ENCODE measurements at regions not wholly inside any gene's neighbourhood (a gene's known extent, or its start where the extent isn't known, plus 50 kb on each side); places are given as distances from the start of the nearest gene placed in this dataset.

- H3K36me3 ChIP-seq, result no peaks in the 10 kb centered on the region
- 27 to 42% methylated on average over 4 to 7 of the region's 8 CpGs for WGBS, 2 donors
- peaks cover 7 to 53% (median 33%) of the 10 kb centered on the region in 3 donors for H3K4me1 ChIP-seq
- H3K27me3 ChIP-seq, result no peaks in the 10 kb centered on the region
- H3K27ac ChIP-seq, result peak overlapping the region in 2 of 4 donors; percentile 73 to 82
- no peak for DNase-seq
- H3K9me3 ChIP-seq, result no peaks in the 10 kb centered on the region
- intact Hi-C loops (cut with DNase I), result loop anchor here (2.0 kb wide), 1 partner anchor 181 kb away; no protein-coding TSS in a partner anchor
- H3K4me3 ChIP-seq, result no peak overlapping the region
- TF ChIP-seq POLR2A (IDR thresholded peaks at IDR 0.05), result no peak
- TF ChIP-seq CTCF (IDR thresholded peaks at IDR 0.05), result peak in 5 of 6 experiments; percentile 64 to 79 (median 66)
Measured at GRCh38 chr3:8441969-8442559, 59.6 kb upstream of the LMCD1 start.

- no peak for DNase-seq
- H3K4me1 ChIP-seq, result peaks cover 7 to 47% (median 33%) of the 10 kb centered on the region in 3 donors
- TF ChIP-seq CTCF (IDR thresholded peaks at IDR 0.05), result no peak
- no peak overlapping the region for H3K4me3 ChIP-seq
- no peaks in the 10 kb centered on the region for H3K36me3 ChIP-seq
- H3K27me3 ChIP-seq, result no peaks in the 10 kb centered on the region
- H3K27ac ChIP-seq, result peak overlapping the region in 3 of 4 donors; percentile 73 to 82 (median 80)
- intact Hi-C loops (cut with DNase I), result loop anchor here (2.0 kb wide), 1 partner anchor 180 kb away; no protein-coding TSS in a partner anchor
- WGBS, 2 donors, result 62 to 74% methylated on average over 4 of the region's 4 CpGs
- no peaks in the 10 kb centered on the region for H3K9me3 ChIP-seq
Measured at GRCh38 chr3:8442993-8443650, 58.5 kb upstream of the LMCD1 start.

DNA sequence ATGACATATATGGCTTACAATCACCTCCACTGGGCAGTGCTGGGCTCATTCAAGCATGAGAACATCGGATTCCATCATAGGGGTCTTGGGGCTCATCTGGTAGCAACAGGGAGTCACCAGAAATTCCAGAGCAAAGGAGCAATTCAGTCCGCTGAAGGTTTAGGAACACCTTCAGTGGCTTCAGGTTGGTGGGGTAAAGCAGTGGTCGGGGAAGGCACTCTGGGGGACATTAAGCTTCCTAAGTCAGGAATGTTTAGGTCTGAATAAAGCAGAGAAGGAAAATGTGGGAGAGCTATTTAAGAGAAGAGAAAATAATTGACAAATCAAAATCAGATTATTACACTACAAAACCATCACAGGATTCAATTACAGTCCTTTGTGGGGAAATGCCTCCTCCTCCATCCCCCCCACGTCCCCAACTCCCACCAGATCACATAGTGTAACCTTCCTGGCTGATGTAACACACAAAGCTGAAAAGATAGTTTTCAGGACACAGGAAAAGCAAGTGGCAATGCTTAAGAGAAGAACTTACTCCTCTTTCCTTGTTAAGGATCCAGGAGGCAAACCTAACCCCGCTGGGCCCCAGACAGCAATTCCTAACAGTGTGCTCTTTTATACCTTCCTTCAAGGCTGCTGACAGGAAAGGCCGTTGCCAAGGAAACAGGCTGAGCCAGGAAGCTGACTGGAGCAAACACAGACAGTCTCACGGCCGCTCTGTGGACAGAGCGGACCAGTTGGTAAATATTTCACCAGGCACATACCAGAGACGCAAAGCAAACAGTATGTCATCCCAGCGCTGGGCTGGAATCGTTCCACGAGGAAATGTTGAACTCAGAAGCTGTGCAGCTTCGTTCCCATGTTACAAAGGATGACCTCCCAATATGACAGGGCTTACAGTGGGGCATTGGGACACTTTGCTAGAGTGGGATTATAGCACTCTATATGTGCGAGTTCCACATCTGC, 57.5 kb upstream of the LMCD1 start:
- TF ChIP-seq POLR2A (IDR thresholded peaks at IDR 0.05) (no peak), CTCF (IDR thresholded peaks at IDR 0.05) (no peak)
- intact Hi-C loops (cut with DNase I), result loop anchor here (2.0 kb wide), 1 partner anchor 179 kb away; no protein-coding TSS in a partner anchor
- H3K27me3 ChIP-seq, result no peaks in the 10 kb centered on the region

DNA sequence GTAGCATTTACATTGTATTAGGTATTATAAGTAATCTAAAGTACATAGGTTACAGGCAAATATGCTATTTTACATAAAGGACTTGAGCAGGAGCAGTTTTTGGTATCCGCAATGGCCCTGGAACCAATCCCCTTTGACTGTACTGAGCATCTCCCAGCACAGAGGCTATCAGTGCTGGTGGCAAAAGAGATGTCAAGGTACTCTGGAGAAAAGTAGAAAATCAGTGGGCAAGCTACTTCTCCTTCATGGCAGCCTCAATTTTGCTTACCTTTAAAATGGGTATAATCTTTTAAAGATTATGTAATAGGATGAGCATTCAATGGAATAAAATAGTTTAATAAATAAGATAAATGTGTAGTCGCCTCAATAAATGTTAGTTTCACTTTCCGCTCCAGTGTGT, 56.7 kb upstream of the LMCD1 start:
- Histone ChIP-seq H3K4me3 (no peak overlapping the region), H3K27ac (peak overlapping the region in 3 of 4 donors; percentile 73 to 89 (median 82)), H3K27me3 (no peaks in the 10 kb centered on the region), H3K9me3 (no peaks in the 10 kb centered on the region), H3K4me1 (peaks cover 7 to 41% (median 33%) of the 10 kb centered on the region in 3 donors), H3K36me3 (no peaks in the 10 kb centered on the region)
- DNase-seq, result no peak
- 88 to 96% methylated on average over 3 of the region's 3 CpGs for WGBS, 2 donors
- no peak for TF ChIP-seq POLR2A (IDR thresholded peaks at IDR 0.05)
- TF ChIP-seq CTCF (IDR thresholded peaks at IDR 0.05), result no peak
- intact Hi-C loops (cut with DNase I), result no loop called here

More for the DNA sequence above, 57.5 kb upstream of the LMCD1 start:
- Histone ChIP-seq H3K9me3 (no peaks in the 10 kb centered on the region), H3K27ac (peak overlapping the region; percentile 47 to 89 (median 78)), H3K4me3 (peak overlapping the region in 1 of 4 donors; percentile 7), H3K4me1 (peaks cover 7 to 41% (median 33%) of the 10 kb centered on the region in 3 donors), H3K36me3 (no peaks in the 10 kb centered on the region)
- 25 to 26% methylated on average over 15 of the region's 15 CpGs for WGBS, 2 donors
- peak; percentile 17 for DNase-seq
